ENCODE measurements at regions not wholly inside any gene's neighbourhood (a gene's known extent, or its start where the extent isn't known, plus 50 kb on each side); places are given as distances from the start of the nearest gene placed in this dataset.

DNA sequence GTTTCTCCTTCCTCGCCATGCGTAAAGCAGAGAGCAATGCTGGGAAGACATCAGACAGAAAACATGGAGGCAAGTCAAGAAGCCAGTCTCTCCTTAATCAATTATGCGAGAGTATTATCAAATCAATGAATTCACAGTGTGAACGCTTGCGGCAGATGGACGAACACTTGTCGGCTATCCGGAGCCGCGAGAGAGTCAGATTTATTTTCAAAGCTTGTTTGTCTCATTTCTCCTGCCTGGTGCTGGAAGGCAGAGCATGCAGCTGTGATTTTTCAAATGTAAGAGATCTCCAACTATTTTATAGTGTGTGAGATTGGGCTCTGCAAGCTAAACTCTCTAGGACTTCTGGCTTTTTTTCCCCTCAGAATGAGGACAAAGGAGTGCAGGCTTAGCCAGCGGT lies 252.3 kb downstream of the SNX10 start:
- TF ChIP-seq, protein P1, sequence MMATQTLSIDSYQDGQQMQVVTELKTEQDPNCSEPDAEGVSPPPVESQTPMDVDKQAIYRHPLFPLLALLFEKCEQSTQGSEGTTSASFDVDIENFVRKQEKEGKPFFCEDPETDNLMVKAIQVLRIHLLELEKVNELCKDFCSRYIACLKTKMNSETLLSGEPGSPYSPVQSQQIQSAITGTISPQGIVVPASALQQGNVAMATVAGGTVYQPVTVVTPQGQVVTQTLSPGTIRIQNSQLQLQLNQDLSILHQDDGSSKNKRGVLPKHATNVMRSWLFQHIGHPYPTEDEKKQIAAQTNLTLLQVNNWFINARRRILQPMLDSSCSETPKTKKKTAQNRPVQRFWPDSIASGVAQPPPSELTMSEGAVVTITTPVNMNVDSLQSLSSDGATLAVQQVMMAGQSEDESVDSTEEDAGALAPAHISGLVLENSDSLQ (IDR thresholded peaks at IDR 0.05): no peak
- TF ChIP-seq FOXM1 (IDR thresholded peaks at IDR 0.05; ENCODE audit: borderline replicate concordance): no peak
- no peak for TF ChIP-seq SUZ12 (IDR thresholded peaks at IDR 0.05)
- no peak for TF ChIP-seq HDGF (IDR thresholded peaks at IDR 0.05; ENCODE audit: borderline replicate concordance)
- no peak for TF ChIP-seq TARDBP (IDR thresholded peaks at IDR 0.05)
- TF ChIP-seq FOXK2 (IDR thresholded peaks at IDR 0.05): no peak

Data from HEK293T (cell line).